NCI-H2029 treated with DMSO at 0.1 percent for 48 hours (cell line): ENCODE measurements at regions not wholly inside any gene's neighbourhood (a gene's known extent, or its start where the extent isn't known, plus 50 kb on each side); places are given as distances from the start of the nearest gene placed in this dataset.

ENCODE experiments used
- DNase-seq: peaks from one replicate; lab custom pipeline; 2025; lab: John Stamatoyannopoulos, UW

- DNase-seq = no peak
Measured at GRCh38 chr13:50195045-50195444, 179.8 kb downstream of the KCNRG start.

GRCh38 chr13:50196118-50196517 is 180.9 kb downstream of the KCNRG start:
- no peak for DNase-seq

GRCh38 chr13:50197705-50198104 is 182.5 kb downstream of the KCNRG start:
- DNase-seq = no peak

GRCh38 chr13:50198508-50198907 is 183.3 kb downstream of the KCNRG start:
- no peak for DNase-seq

- DNase-seq = no peak
Measured at GRCh38 chr13:50200569-50200968, 185.3 kb downstream of the KCNRG start.

- no peak for DNase-seq
Measured at GRCh38 chr13:50200988-50201387, 185.7 kb downstream of the KCNRG start.

GRCh38 chr13:50202485-50202884 is 187.2 kb downstream of the KCNRG start:
- DNase-seq = no peak

GRCh38 chr13:50203256-50203941 is 188.2 kb downstream of the KCNRG start:
- no peak for DNase-seq

GRCh38 chr13:50205581-50205980 is 190.3 kb downstream of the KCNRG start:
- DNase-seq = no peak

GRCh38 chr13:50208826-50209335 is 193.6 kb downstream of the KCNRG start:
- no peak for DNase-seq

GRCh38 chr13:50209631-50210030 is 194.4 kb downstream of the KCNRG start:
- DNase-seq = no peak

- no peak for DNase-seq
Measured at GRCh38 chr13:50213526-50213925, 198.3 kb downstream of the KCNRG start.

- DNase-seq = no peak
Measured at GRCh38 chr13:50214514-50214913, 199.3 kb downstream of the KCNRG start.

- no peak for DNase-seq
Measured at GRCh38 chr13:50215399-50215798, 200.2 kb downstream of the KCNRG start.

GRCh38 chr13:50219743-50220142 is 204.5 kb downstream of the KCNRG start:
- no peak for DNase-seq

- DNase-seq = no peak
Measured at GRCh38 chr13:50220938-50221337, 205.7 kb downstream of the KCNRG start.

- peak; percentile 22 for DNase-seq
Measured at GRCh38 chr13:50222569-50223332, 207.5 kb downstream of the KCNRG start.

- DNase-seq = no peak
Measured at GRCh38 chr13:50224534-50224933, 209.3 kb downstream of the KCNRG start.

GRCh38 chr13:50225193-50226155 is 210.2 kb downstream of the KCNRG start:
- DNase-seq = no peak

- no peak for DNase-seq
Measured at GRCh38 chr13:50226515-50227155, 211.4 kb downstream of the KCNRG start.

GRCh38 chr13:50227361-50227760 is 212.1 kb downstream of the KCNRG start:
- no peak for DNase-seq

- peak; percentile 7 for DNase-seq
Measured at GRCh38 chr13:50228527-50228926, 213.3 kb downstream of the KCNRG start.
